ENCODE measurements at regions not wholly inside any gene's neighbourhood (a gene's known extent, or its start where the extent isn't known, plus 50 kb on each side); places are given as distances from the start of the nearest gene placed in this dataset.
"Not testable (repeated sequence)": the region's sequence is repeated elsewhere in the genome, so short reads cannot be mapped to it uniquely, and the experiment has no call there.

DNA sequence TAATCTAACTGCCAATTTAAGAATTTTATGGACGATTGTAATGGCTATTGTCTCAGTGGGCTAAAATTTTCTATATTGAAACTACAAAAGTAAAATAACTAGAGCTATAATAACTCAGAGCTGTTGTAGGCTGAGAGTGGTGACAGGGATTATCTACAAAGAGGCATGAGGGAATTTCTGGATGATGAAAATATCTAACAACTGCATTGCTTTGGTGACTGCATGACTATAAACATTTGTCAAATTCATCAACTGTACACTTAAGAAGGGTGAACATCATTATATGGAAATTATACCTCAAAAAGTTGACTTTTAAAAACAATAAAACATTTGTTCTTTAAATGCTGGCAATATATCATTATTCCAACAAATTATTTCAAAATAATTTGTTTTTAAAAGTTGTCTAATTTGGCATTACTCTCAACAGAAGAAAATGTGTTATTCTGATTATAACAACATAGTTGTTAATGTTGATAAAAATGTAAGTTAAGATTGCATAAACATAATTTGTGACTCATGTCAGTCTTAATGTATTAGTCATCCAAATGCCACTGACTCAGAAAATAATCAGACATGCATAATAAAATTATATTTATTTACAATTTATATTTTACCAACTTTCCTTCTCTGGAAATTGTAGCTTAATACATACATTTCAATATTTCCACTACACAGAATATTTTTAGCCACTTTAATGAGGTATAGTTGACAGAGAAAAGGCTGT lies 865.1 kb upstream of the VRK2 start:
- no peak for DNase-seq

- DNase-seq = no peak
Measured at GRCh38 chr2:57182916-57183315, 863.7 kb upstream of the VRK2 start.

DNA sequence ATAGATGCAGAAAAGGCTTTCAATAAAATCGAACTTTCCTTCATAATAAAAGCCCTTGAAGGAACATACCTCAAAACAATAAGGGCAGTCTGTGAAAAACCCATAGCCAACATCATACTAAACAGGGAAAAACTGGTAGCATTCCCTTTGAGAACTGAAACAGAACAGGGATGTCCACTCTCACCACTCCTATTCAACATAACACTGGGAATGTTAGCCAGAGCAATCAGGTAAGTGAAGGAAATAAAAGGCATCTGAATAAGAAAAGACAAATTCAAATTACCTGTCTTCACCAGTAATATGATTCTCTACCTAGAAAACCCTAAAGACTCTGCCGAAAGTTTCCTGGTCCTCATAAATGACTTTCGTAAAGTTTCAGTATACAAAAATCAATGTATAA lies 861.0 kb upstream of the VRK2 start:
- DNase-seq = no peak

DNA sequence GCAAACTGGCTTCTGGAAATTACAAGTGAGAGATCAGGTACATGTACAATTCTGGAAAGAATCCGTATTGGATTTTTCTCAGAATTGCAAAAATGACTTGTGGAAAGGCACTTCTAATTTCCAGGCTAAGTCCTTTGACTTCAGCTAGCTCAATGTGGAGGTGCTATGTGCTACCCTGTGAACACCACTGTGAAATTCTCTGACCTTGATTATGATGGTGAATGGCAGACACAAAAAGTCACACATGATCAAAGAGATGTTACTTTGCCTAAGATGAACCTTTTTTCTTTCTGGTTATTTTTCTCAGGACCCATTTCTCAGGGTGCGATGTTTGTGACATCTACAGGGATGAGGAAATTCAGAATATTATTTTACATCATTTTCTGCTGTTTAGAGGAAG lies 856.6 kb upstream of the VRK2 start:
- no peak for DNase-seq

- DNase-seq = no peak
Measured at GRCh38 chr2:57199663-57200062, 846.9 kb upstream of the VRK2 start.

DNA sequence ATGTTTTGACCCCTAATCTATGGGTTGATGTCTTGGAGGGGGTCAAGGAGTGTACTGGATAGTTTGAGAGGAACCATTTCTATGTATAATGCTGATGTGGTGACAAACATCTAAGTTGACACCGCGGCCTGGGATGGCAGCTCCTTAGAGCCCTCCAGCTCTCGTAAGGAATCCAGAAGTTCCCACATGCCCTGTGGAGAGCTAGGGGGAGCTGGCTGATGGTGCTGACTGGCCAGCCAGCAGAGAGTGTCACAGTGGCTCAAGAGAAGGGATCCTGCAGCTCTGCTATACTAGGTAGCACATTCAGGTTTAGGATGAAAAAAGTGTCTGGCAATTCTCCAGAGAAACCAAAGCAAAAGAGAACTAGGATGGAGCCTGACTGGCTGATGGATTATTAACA lies 842.2 kb upstream of the VRK2 start:
- DNase-seq = no peak

GRCh38 chr2:57205241-57205640 lies 841.4 kb upstream of the VRK2 start:
- DNase-seq = no peak

DNA sequence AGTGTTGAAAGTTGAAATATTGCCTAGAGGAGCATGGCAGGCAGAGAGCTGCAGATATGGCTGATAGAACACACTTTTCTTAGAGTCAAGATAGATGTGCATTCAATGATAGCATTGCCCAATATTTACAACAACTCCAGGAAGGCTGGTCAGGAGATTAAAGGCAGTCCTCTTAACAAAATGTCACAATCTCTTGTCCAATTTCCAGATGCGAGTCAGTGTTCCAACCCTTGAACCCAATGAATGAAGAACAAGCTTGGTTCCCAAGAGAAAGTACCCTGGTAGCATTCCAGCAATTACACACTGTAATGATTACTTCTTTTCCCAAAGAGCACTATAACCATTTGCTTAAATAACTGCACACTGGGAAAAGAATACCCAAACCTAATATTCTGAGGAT lies 839.4 kb upstream of the VRK2 start:
- no peak for DNase-seq

- no peak for DNase-seq
Measured at GRCh38 chr2:57209799-57210198, 836.8 kb upstream of the VRK2 start.

DNA sequence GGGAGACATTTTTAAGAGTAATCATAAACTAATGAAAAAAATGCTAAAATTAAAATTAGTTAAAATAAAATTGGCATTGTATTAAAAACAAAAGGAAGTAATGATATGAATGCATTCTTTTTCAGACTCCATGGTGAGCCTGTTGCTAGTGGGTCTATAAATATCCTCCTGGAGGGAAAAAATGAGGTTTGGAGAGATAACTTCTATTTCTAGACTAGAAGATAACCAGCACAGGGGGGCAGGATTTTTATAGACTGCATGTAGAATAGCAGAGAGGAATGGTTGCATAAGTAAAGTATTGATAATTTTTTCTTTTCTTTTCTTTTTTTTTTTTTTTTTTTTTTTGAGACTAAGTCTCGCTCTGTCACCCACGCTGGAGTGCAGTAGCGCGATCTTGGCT lies 835.8 kb upstream of the VRK2 start:
- no peak for DNase-seq

- DNase-seq = no peak
Measured at GRCh38 chr2:57217013-57217412, 829.6 kb upstream of the VRK2 start.

DNA sequence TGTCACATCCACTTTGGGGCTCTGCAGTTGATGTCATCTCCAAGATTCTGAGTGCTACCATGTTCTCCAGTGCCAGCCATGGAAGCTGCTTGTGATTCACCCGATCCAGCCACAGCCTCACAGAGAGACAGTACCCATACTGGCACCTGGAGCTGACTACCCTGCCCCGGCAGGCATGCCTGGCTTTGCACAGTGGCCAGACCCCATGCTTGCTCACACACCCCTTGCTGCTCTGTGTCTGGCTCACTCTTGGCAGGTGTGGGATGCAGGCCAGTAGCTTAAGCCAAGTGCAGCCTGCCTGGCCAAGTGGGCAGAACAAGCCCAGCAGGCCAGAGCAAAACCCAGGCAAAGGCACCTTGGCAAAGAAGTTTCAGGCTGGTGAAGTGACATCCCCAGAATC lies 828.4 kb upstream of the VRK2 start:
- no peak for DNase-seq

- not testable (repeated sequence) for DNase-seq
Measured at GRCh38 chr2:57229706-57230105, 816.9 kb upstream of the VRK2 start.

DNA sequence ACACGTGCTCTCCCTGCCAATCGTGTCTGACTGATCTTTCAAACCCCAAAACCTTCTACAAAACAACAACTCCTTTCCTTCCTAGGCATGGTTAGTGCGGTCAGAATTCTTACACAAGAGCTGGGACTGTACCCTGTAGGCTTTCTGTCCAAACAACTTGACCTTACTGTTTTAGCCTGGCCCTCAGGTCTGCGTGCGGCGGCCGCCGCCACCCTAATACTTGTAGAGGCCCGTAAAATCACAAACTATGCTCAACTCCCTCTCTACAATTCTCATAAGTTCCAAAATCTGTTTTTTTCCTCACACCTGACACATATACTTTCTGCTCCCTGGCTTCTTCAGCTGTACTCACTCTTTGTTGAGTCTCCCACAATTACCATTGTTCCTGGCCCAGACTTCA lies 814.3 kb upstream of the VRK2 start:
- DNase-seq = not testable (repeated sequence)

DNA sequence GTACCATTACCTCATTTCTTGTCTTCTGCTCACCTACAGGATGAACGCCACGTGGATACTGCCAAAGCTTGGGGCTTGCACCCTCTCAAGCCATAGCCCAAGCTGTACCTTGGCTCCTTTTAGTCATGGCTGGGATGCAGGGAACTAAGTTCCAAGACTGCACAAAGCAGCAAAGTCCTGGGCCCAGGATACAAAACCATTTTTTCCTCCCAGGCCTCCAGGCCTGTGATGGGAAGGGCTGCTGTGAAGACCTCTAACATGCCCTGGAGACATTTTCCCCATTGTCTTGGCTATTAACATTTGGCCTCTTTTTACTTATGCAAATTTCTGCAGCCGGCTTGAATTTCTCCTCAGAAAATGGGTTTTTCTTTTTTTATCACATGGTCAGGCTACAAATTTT lies 795.1 kb upstream of the VRK2 start:
- not testable (repeated sequence) for DNase-seq

DNA sequence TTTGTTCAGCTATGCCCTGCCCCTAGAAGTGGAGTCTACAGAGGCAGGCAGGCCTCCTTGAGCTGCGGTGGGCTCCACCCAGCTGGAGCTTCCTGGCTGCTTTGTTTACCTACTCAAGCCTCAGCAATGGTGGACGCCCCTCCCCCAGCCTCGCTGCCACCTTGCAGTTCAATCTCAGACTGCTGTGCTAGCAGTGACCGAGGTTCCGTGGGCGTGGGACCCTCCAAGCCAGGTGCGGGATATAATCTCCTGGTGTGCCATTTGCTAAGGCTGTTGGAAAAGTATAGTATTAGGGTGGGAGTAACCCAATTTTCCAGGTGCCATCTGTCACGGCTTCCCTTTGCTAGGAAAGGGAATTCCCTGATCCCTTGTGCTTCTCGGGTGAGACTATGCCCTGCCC lies 770.2 kb upstream of the VRK2 start:
- not testable (repeated sequence) for DNase-seq

- DNase-seq = no peak
Measured at GRCh38 chr2:57278451-57278850, 768.2 kb upstream of the VRK2 start.

DNA sequence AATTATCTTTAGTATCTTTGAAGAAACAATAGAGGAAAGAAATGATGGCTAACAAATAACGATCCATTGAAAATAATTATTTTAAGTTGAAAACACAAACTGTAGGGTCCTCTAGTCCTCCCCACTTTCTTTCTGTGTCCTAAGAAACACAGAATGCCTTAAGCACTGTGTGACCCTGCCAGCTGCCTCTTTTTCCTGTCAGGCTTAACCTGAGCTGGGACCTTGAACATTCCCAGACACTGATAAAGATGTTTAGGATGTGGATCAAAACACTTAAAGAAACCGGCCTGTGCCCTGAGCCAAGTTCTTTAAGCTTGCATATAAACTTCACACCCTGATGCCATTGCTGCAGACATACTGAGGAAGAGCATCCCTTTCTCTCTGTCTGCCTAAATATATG lies 755.4 kb upstream of the VRK2 start:
- DNase-seq = no peak

- no peak for DNase-seq
Measured at GRCh38 chr2:57296795-57297517, 749.6 kb upstream of the VRK2 start.

- DNase-seq = no peak
Measured at GRCh38 chr2:57313678-57314077, 732.9 kb upstream of the VRK2 start.

DNA sequence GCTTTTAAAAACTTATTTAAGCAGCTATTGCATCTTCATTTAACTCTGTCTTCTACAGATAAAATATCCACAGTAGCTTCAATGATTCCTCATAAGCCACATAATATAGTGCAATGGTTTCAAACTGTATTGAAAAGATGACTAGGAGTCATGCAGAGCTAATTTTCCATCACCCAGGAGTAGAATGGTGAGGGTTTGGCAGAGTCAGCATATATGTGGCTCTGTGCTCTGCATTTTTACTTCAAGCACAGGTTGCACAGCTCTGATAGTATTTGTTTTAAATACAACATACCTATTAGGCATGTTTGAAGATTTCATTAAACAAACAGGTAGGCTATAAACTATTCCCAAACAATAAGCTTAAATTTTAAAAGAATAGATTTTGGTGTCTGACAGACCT lies 731.9 kb upstream of the VRK2 start:
- DNase-seq = no peak

DNA sequence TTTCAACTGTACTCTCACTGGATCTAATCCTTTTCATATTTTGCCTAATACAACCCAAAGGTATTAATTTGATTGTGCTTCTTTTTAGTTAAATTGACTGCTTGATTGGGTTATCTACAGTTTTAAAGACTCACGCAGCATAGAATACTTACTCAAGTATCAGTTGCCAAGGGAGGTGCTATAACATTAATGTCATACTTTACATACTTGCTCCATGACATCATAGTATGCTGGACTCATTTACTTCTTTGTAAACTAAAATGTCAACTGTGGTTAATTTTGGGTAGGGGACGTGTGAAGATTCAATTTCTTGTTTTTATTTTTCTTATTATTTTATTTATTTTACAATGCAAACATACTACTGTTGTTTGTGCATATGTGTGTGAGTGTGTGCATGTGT lies 716.2 kb upstream of the VRK2 start:
- DNase-seq = no peak

- no peak for DNase-seq
Measured at GRCh38 chr2:57333221-57333620, 713.4 kb upstream of the VRK2 start.

- DNase-seq = no peak
Measured at GRCh38 chr2:57343391-57344006, 703.1 kb upstream of the VRK2 start.

Data from right kidney (tissue), 1 donor.